Activated naive CD4-positive, alpha-beta T cell treated with anti-CD3 and anti-CD28 coated beads, Interleukin-2, amount 50 U/mL, for 72 hours (primary cell): ENCODE measurements at regions not wholly inside any gene's neighbourhood (a gene's known extent, or its start where the extent isn't known, plus 50 kb on each side); places are given as distances from the start of the nearest gene placed in this dataset.

Source experiments
- ATAC-seq, 2 donors: fragments of 150-1000 bp; cut with Tn5 transposase; 2 replicates each; pipeline ENCODE4 v1.10.0; 2021; ENCODE audit warnings: mild to moderate bottlenecking in 2 of 2, moderate library complexity in 2 of 2
- DNase-seq, 2 donors: peaks; one replicate each; pipeline ENCODE4 v3.0.0; 2021 to 2022; ENCODE audit warnings: low spot score in 2 of 2
- H3K27ac Mint-ChIP-seq, 2 donors: one replicate each; pipeline ENCODE4 v1.8.0; 2022; ENCODE audit warnings: mild to moderate bottlenecking in 2 of 2, mixed read lengths in 2 of 2
- H3K36me3 Mint-ChIP-seq, 2 donors: one replicate each; pipeline ENCODE4 v1.8.0; 2022; ENCODE audit warnings: mixed read lengths in 2 of 2
- H3K9me3 Mint-ChIP-seq, 2 donors: one replicate each; pipeline ENCODE4 v1.8.0; 2022; ENCODE audit warnings: mixed read lengths in 2 of 2

- Mint-ChIP-seq H3K36me3 (no peaks in the 10 kb centered on the region), H3K9me3 (peaks cover 6 to 7% of the 10 kb centered on the region in 2 donors), H3K27ac (no peak overlapping the region)
- no peak for ATAC-seq
- no peak for DNase-seq
These were observed 572.7 kb downstream of the KLHL13 start for GRCh38 chrX:117543885-117544284.

- ATAC-seq (no peak), DNase-seq (no peak)
- peaks cover 6 to 7% of the 10 kb centered on the region in 2 donors for H3K9me3 Mint-ChIP-seq
- H3K36me3 Mint-ChIP-seq: no peaks in the 10 kb centered on the region
- H3K27ac Mint-ChIP-seq: no peak overlapping the region
These were observed 577.6 kb downstream of the KLHL13 start for GRCh38 chrX:117539090-117539418.

GRCh38 chrX:117538178-117539089, 578.2 kb downstream of the KLHL13 start:
- Mint-ChIP-seq H3K36me3 (no peaks in the 10 kb centered on the region), H3K27ac (no peak overlapping the region), H3K9me3 (peaks cover 6 to 7% of the 10 kb centered on the region in 2 donors)
- DNase-seq: no peak
- ATAC-seq: no peak

- Mint-ChIP-seq H3K27ac (no peak overlapping the region), H3K36me3 (no peaks in the 10 kb centered on the region), H3K9me3 (no peaks in the 10 kb centered on the region)
- DNase-seq: no peak
- ATAC-seq: no peak
These were observed 584.3 kb downstream of the KLHL13 start for GRCh38 chrX:117532339-117532738.

- no peak for ATAC-seq
- Mint-ChIP-seq H3K9me3 (peaks cover 4 to 8% of the 10 kb centered on the region in 2 donors), H3K36me3 (no peaks in the 10 kb centered on the region), H3K27ac (no peak overlapping the region)
- DNase-seq: no peak
These were observed 593.6 kb downstream of the KLHL13 start for GRCh38 chrX:117522725-117523700.

- Mint-ChIP-seq H3K36me3 (no peaks in the 10 kb centered on the region), H3K27ac (no peak overlapping the region), H3K9me3 (peaks cover 4 to 8% of the 10 kb centered on the region in 2 donors)
- no peak for ATAC-seq
- no peak for DNase-seq
These were observed 598.6 kb downstream of the KLHL13 start for GRCh38 chrX:117517994-117518393.

GRCh38 chrX:117511379-117511778, 605.2 kb downstream of the KLHL13 start:
- Mint-ChIP-seq H3K27ac (no peak overlapping the region), H3K9me3 (no peaks in the 10 kb centered on the region), H3K36me3 (no peaks in the 10 kb centered on the region)
- DNase-seq (no peak), ATAC-seq (no peak)

GRCh38 chrX:117510453-117510852, 606.2 kb downstream of the KLHL13 start:
- no peak overlapping the region for H3K27ac Mint-ChIP-seq
- no peaks in the 10 kb centered on the region for H3K9me3 Mint-ChIP-seq
- no peaks in the 10 kb centered on the region for H3K36me3 Mint-ChIP-seq
- ATAC-seq: no peak
- no peak for DNase-seq

GRCh38 chrX:117508021-117508420, 608.6 kb downstream of the KLHL13 start:
- peaks cover 0 to 2% of the 10 kb centered on the region in 2 donors for H3K9me3 Mint-ChIP-seq
- ATAC-seq: no peak
- DNase-seq: no peak
- no peaks in the 10 kb centered on the region for H3K36me3 Mint-ChIP-seq
- no peak overlapping the region for H3K27ac Mint-ChIP-seq

- ATAC-seq (no peak), DNase-seq (no peak)
- no peaks in the 10 kb centered on the region for H3K36me3 Mint-ChIP-seq
- H3K9me3 Mint-ChIP-seq: no peaks in the 10 kb centered on the region
- no peak overlapping the region for H3K27ac Mint-ChIP-seq
These were observed 629.2 kb downstream of the KLHL13 start for GRCh38 chrX:117487421-117487820.

GRCh38 chrX:117483950-117484349, 632.7 kb downstream of the KLHL13 start:
- Mint-ChIP-seq H3K27ac (no peak overlapping the region), H3K9me3 (no peaks in the 10 kb centered on the region), H3K36me3 (no peaks in the 10 kb centered on the region)
- ATAC-seq (no peak), DNase-seq (no peak)

- no peak for DNase-seq
- no peak for ATAC-seq
- no peaks in the 10 kb centered on the region for H3K36me3 Mint-ChIP-seq
- no peak overlapping the region for H3K27ac Mint-ChIP-seq
- H3K9me3 Mint-ChIP-seq: peaks cover 4% of the 10 kb centered on the region in 2 donors
These were observed 658.2 kb downstream of the KLHL13 start for GRCh38 chrX:117458243-117458968.

- DNase-seq (no peak), ATAC-seq (no peak)
- H3K36me3 Mint-ChIP-seq: no peaks in the 10 kb centered on the region
- H3K9me3 Mint-ChIP-seq: peaks cover 4% of the 10 kb centered on the region in 2 donors
- no peak overlapping the region for H3K27ac Mint-ChIP-seq
These were observed 660.8 kb downstream of the KLHL13 start for GRCh38 chrX:117455787-117456186.

- no peak for DNase-seq
- no peak for ATAC-seq
- H3K27ac Mint-ChIP-seq: no peak overlapping the region
- peaks cover 4 to 5% of the 10 kb centered on the region in 2 donors for H3K9me3 Mint-ChIP-seq
- no peaks in the 10 kb centered on the region for H3K36me3 Mint-ChIP-seq
These were observed 687.1 kb downstream of the KLHL13 start for GRCh38 chrX:117429501-117429900.

GRCh38 chrX:117407449-117408150, 709.0 kb downstream of the KLHL13 start:
- Mint-ChIP-seq H3K36me3 (no peaks in the 10 kb centered on the region), H3K9me3 (no peaks in the 10 kb centered on the region), H3K27ac (no peak overlapping the region)
- DNase-seq: no peak
- no peak for ATAC-seq

- Mint-ChIP-seq H3K9me3 (peaks cover 0 to 3% of the 10 kb centered on the region in 2 donors), H3K27ac (no peak overlapping the region), H3K36me3 (no peaks in the 10 kb centered on the region)
- ATAC-seq (no peak), DNase-seq (no peak)
These were observed 715.8 kb downstream of the KLHL13 start for GRCh38 chrX:117400839-117401238.
